Smooth muscle cell (in vitro differentiated cells): ENCODE measurements at regions not wholly inside any gene's neighbourhood (a gene's known extent, or its start where the extent isn't known, plus 50 kb on each side); places are given as distances from the start of the nearest gene placed in this dataset.
"Not testable (repeated sequence)": the region's sequence is repeated elsewhere in the genome, so short reads cannot be mapped to it uniquely, and the experiment has no call there.

Experiments
- DNase-seq: peaks from one replicate; lab custom pipeline; 2025; ENCODE audit not compliant: unreplicated experiment; lab: John Stamatoyannopoulos, UW
- H2AFZ ChIP-seq: fragments of 200-600 bp; sonication (generic); 2 replicates; pipeline ENCODE4 v1.6.0; 2016; ENCODE audit warnings: antibody characterized with exemption, low read depth, mild to moderate bottlenecking
- H3F3A ChIP-seq: fragments of 200-600 bp; sonication (generic); 2 replicates; pipeline ENCODE4 v1.6.0; 2017; ENCODE audit warnings: antibody characterized with exemption, low read depth
- H3K27ac ChIP-seq: fragments of 200-600 bp; sonication (generic); 2 replicates; pipeline ENCODE4 v1.5.1; 2016; ENCODE audit warnings: low read depth, mild to moderate bottlenecking
- H3K27me3 ChIP-seq: fragments of 200-600 bp; sonication (generic); 2 replicates; pipeline ENCODE4 v1.6.1; 2016; ENCODE audit warnings: low read depth, mild to moderate bottlenecking
- H3K36me3 ChIP-seq: fragments of 200-600 bp; sonication (generic); 2 replicates; pipeline ENCODE4 v1.5.1; 2016; ENCODE audit warnings: low read depth
- H3K4me1 ChIP-seq: fragments of 200-600 bp; sonication (generic); 2 replicates; pipeline ENCODE4 v1.5.1; 2016; ENCODE audit warnings: low read depth
- H3K4me2 ChIP-seq: fragments of 200-600 bp; sonication (generic); 2 replicates; pipeline ENCODE4 v1.6.0; 2016; ENCODE audit warnings: mild to moderate bottlenecking
- H3K4me3 ChIP-seq: fragments of 200-600 bp; sonication (generic); 2 replicates; pipeline ENCODE4 v1.5.1; 2016; ENCODE audit warnings: mild to moderate bottlenecking
- H3K79me2 ChIP-seq: fragments of 200-600 bp; sonication (generic); 2 replicates; pipeline ENCODE4 v1.6.0; 2016; ENCODE audit warnings: low read depth, mild to moderate bottlenecking
- H3K9ac ChIP-seq: fragments of 200-600 bp; sonication (generic); 2 replicates; pipeline ENCODE4 v1.6.0; 2016; ENCODE audit warnings: low read depth
- H3K9me3 ChIP-seq: fragments of 200-600 bp; sonication (generic); replicated peaks from 2 replicates; pipeline ENCODE4 v1.5.1; 2016; ENCODE audit warnings: low read depth
- H4K20me1 ChIP-seq: fragments of 200-600 bp; sonication (generic); 2 replicates; pipeline ENCODE4 v1.6.0; 2016; ENCODE audit warnings: low read depth
- CTCF ChIP-seq: fragments of 200-600 bp; sonication (generic); IDR thresholded peaks from 2 replicates; pipeline ENCODE4 v1.5.1; 2017; ENCODE audit warnings: borderline replicate concordance, mild to moderate bottlenecking, antibody characterized with exemption; ENCODE audit not compliant: insufficient read depth, poor library complexity, severe bottlenecking
- WGBS: methylation state at CpG from one replicate; pipeline ENCODE4 v1.1.7; 2016; ENCODE audit warnings: low lambda C conversion rate; 5-methylcytosine and 5-hydroxymethylcytosine counted together

GRCh38 chr1:101373570-101373969 is 136.8 kb downstream of the S1PR1 start:
- Histone ChIP-seq H3K4me2 (no peak overlapping the region), H3K4me1 (no peaks in the 10 kb centered on the region), H3K27me3 (no peaks in the 10 kb centered on the region), H3K9ac (no peak overlapping the region), H3K27ac (no peak overlapping the region), H3K9me3 (peaks cover 4% of the 10 kb centered on the region), H3K36me3 (no peaks in the 10 kb centered on the region), H4K20me1 (no peaks in the 10 kb centered on the region), H3K4me3 (no peak overlapping the region), H3K79me2 (no peaks in the 10 kb centered on the region), H3F3A (no peaks in the 10 kb centered on the region), H2AFZ (no peak overlapping the region)
- TF ChIP-seq CTCF = no peak
- no peak for DNase-seq

DNA sequence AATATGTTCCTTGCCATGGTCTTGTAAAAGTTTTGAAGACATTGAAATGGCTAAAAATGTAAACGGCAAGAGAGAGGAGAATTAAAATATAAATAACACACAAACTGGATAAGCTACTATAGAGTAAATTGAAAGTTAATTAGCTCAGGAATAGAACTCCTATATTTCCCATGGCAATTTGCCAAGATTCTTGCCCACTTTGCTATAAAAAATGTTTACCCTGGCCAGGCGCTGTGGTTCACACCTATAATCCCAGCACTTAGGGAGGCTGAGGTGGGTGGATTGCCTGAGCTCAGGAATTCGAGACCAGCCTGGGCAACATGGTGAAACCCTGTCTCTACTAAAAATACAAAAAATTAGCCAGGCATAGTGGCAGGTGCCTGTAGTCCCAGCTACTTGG is 138.6 kb downstream of the S1PR1 start:
- H3K4me2 ChIP-seq, H3K4me1 ChIP-seq, H3K4me3 ChIP-seq, H4K20me1 ChIP-seq, H3K79me2 ChIP-seq, H3K27me3 ChIP-seq, H3K27ac ChIP-seq, H2AFZ ChIP-seq, H3K9me3 ChIP-seq, H3K9ac ChIP-seq, H3F3A ChIP-seq, DNase-seq, H3K36me3 ChIP-seq: not testable (repeated sequence)
- 94% methylated on average over 3 of the region's 3 CpGs for WGBS

GRCh38 chr1:101376121-101377083 is 139.6 kb downstream of the S1PR1 start:
- H3K27me3 ChIP-seq = no peaks in the 10 kb centered on the region
- no peak for DNase-seq
- H3K27ac ChIP-seq = no peak overlapping the region
- H3K9me3 ChIP-seq = peaks cover 4% of the 10 kb centered on the region
- H3K4me2 ChIP-seq = no peak overlapping the region
- H2AFZ ChIP-seq = no peak overlapping the region
- no peaks in the 10 kb centered on the region for H3K4me1 ChIP-seq
- 73% methylated on average over 8 of the region's 8 CpGs for WGBS
- H3K79me2 ChIP-seq = no peaks in the 10 kb centered on the region
- no peaks in the 10 kb centered on the region for H3K36me3 ChIP-seq
- no peaks in the 10 kb centered on the region for H3F3A ChIP-seq
- no peaks in the 10 kb centered on the region for H4K20me1 ChIP-seq
- H3K9ac ChIP-seq = no peak overlapping the region
- H3K4me3 ChIP-seq = no peak overlapping the region
- no peak for TF ChIP-seq CTCF

DNA sequence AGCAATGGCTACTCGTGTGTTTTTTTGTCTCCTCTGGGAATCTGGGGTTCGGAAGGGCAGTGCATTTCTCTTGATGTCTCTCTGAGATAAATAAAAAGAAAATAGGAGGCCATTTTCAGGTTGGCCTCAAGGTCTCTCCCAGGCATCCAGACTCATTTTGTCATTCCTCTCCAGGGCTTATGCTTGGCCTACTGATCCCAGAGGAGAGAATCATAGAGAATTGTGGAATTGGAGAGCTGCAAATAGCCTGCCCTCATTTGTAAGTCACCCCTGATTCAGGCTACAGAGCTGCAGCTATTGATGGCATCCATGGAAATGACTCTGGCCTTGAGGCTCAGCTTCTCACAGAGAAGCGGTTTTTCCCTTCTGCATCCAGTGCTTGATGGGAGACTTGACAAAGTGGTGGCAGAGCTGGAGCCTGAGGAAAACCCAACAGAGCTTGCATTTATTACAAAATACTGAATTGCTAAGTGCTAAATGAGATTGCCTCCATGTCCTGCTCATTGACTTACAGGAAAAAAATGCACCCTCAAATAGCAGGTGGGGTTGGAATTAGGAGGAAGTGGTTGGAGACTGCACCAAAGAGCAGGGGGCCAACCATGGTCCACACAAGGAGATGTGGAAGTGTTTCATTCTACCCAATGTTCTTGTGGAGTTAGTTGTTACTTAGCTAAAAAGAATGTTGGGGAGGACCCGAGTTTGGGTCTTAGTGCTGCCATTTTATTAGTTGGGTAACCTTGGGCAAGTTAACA is 140.4 kb downstream of the S1PR1 start:
- Histone ChIP-seq H3K79me2 (no peaks in the 10 kb centered on the region), H3K27ac (no peak overlapping the region), H3K36me3 (no peaks in the 10 kb centered on the region), H3K9me3 (peaks cover 4% of the 10 kb centered on the region), H4K20me1 (no peaks in the 10 kb centered on the region), H3K9ac (no peak overlapping the region), H3K27me3 (no peaks in the 10 kb centered on the region), H2AFZ (no peak overlapping the region), H3K4me1 (no peaks in the 10 kb centered on the region), H3F3A (no peaks in the 10 kb centered on the region), H3K4me3 (no peak overlapping the region), H3K4me2 (no peak overlapping the region)
- no peak for TF ChIP-seq CTCF
- DNase-seq = no peak
- 89% methylated on average over 4 of the region's 4 CpGs for WGBS
